MM.1S (cell line): ENCODE measurements at regions not wholly inside any gene's neighbourhood (a gene's known extent, or its start where the extent isn't known, plus 50 kb on each side); places are given as distances from the start of the nearest gene placed in this dataset.

Experiments
- EZH2 ChIP-seq: fragments of 300-600 bp; sonication (generic); optimal IDR thresholded peaks from 2 replicates; pipeline ENCODE3; 2017; ENCODE audit warnings: low read depth, mild to moderate bottlenecking, antibody characterized with exemption, low read length, mixed read lengths
- TF ChIP-seq, protein P1 (sequence below): fragments of 300-600 bp; sonication (generic); IDR thresholded peaks from 2 replicates; pipeline ENCODE4 v1.5.1; 2016; ENCODE audit warnings: antibody characterized with exemption, low read length, mixed read lengths

DNA sequence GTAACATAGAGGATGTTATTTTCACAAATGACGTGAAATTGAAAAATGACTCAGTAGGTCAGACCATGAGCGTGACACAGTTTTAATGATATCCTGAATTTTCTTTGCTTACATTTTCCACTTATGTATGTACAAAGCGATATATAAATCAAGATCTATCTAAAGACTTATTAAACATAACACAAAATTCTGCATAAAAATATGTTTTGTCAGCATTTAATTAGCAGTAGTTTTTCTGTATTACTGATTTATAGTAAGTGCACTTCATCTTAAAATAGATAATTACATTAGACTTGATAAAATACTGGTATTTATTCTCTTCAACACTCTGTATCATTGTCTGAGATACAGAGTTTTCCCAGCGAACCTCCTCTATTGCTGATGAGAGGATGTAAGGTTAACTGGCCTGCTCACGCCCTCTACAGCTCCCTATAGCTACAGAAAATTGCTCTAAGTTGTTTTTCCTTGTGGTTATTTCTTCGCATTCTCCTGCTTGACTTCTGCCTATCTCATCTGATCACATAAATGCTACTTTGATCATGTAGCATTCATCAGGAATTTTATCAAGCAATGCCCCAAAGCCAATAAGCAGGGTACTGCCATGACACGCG is 548.8 kb upstream of the REG3G start:
- TF ChIP-seq, protein P1, sequence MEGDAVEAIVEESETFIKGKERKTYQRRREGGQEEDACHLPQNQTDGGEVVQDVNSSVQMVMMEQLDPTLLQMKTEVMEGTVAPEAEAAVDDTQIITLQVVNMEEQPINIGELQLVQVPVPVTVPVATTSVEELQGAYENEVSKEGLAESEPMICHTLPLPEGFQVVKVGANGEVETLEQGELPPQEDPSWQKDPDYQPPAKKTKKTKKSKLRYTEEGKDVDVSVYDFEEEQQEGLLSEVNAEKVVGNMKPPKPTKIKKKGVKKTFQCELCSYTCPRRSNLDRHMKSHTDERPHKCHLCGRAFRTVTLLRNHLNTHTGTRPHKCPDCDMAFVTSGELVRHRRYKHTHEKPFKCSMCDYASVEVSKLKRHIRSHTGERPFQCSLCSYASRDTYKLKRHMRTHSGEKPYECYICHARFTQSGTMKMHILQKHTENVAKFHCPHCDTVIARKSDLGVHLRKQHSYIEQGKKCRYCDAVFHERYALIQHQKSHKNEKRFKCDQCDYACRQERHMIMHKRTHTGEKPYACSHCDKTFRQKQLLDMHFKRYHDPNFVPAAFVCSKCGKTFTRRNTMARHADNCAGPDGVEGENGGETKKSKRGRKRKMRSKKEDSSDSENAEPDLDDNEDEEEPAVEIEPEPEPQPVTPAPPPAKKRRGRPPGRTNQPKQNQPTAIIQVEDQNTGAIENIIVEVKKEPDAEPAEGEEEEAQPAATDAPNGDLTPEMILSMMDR: no peak
- TF ChIP-seq EZH2: no peak
